Suprapubic skin (tissue), 4 donors: ENCODE measurements at regions not wholly inside any gene's neighbourhood (a gene's known extent, or its start where the extent isn't known, plus 50 kb on each side); places are given as distances from the start of the nearest gene placed in this dataset.

Experiments used
- DNase-seq, 2 donors: peaks; one replicate each; pipeline ENCODE4 v3.0.0-alpha.2; 2019; ENCODE audit warnings: low spot score in 2 of 2
- H3K27ac ChIP-seq: fragments of 200-600 bp; sonication (generic); one replicate; pipeline ENCODE4 v1.5.1; 2019
- H3K27me3 ChIP-seq: fragments of 200-600 bp; sonication (generic); one replicate; pipeline ENCODE4 v1.5.1; 2019
- H3K36me3 ChIP-seq: fragments of 200-600 bp; sonication (generic); one replicate; pipeline ENCODE4 v1.5.1; 2019
- H3K4me1 ChIP-seq: fragments of 200-600 bp; sonication (generic); one replicate; pipeline ENCODE4 v1.5.1; 2019
- H3K4me3 ChIP-seq: fragments of 200-600 bp; sonication (generic); one replicate; pipeline ENCODE4 v1.5.1; 2019; ENCODE audit warnings: mild to moderate bottlenecking
- H3K9me3 ChIP-seq: fragments of 200-600 bp; sonication (generic); one replicate; pipeline ENCODE4 v1.5.1; 2019
- CTCF ChIP-seq, 2 donors: fragments of 200-600 bp in 1 of 2; fragments of 450-650 bp in 1 of 2; sonication (generic) in 1 of 2; IDR thresholded peaks; one replicate each; pipeline ENCODE4 v1.5.1; 2016 to 2019; ENCODE audit warnings: antibody characterized with exemption in 2 of 2, mild to moderate bottlenecking in 1 of 2, moderate library complexity in 1 of 2
- EP300 ChIP-seq: sonication (generic); formaldehyde crosslinking; IDR thresholded peaks from one replicate; pipeline ENCODE4 v1.6.1; 2017; ENCODE audit warnings: antibody characterized with exemption
- POLR2A ChIP-seq, 2 donors: fragments of 450-650 bp; IDR thresholded peaks; one replicate each; pipeline ENCODE4 v1.6.1; 2017; ENCODE audit warnings: antibody characterized with exemption in 2 of 2, mild to moderate bottlenecking in 2 of 2, moderate library complexity in 2 of 2
- POLR2AphosphoS5 ChIP-seq, 3 donors: sonication (generic); formaldehyde crosslinking; IDR thresholded peaks; one replicate each; pipeline ENCODE4 v1.6.1; 2017; ENCODE audit warnings: antibody characterized with exemption in 3 of 3
- WGBS: methylation state at CpG from one replicate; pipeline ENCODE4 v1.1.5; 2018; 5-methylcytosine and 5-hydroxymethylcytosine counted together

DNA sequence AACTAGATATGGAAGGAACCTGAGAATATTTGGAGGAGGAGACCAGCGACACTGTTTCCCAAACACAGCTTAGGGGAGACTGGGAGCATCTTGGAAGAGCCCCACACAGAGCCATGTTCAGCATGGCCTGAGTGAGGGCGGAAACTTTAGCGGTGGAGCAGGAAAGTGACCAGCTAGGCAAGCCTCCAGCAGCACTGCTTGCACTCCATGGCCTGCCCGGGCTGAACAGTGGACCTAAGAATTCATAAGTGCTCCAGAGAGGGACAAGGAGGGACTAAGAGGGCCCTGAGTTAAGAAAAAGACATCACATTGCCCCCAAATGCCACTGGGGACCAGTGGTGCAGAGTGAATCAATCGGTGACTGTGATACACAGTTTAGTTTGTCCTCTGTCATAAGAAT lies 566.4 kb downstream of the TNS1 start:
- no peaks in the 10 kb centered on the region for H3K27me3 ChIP-seq
- H3K36me3 ChIP-seq, result no peaks in the 10 kb centered on the region
- TF ChIP-seq CTCF (IDR thresholded peaks at IDR 0.05), result no peak
- no peak for TF ChIP-seq EP300
- no peak for TF ChIP-seq POLR2AphosphoS5 (IDR thresholded peaks at IDR 0.05)
- no peak for TF ChIP-seq POLR2A (IDR thresholded peaks at IDR 0.05)
- H3K9me3 ChIP-seq, result no peaks in the 10 kb centered on the region
- DNase-seq, result no peak
- peaks cover 52% of the 10 kb centered on the region for H3K4me1 ChIP-seq
- 74% methylated on average over 5 of the region's 5 CpGs for WGBS
- no peak overlapping the region for H3K27ac ChIP-seq
- no peak overlapping the region for H3K4me3 ChIP-seq

DNA sequence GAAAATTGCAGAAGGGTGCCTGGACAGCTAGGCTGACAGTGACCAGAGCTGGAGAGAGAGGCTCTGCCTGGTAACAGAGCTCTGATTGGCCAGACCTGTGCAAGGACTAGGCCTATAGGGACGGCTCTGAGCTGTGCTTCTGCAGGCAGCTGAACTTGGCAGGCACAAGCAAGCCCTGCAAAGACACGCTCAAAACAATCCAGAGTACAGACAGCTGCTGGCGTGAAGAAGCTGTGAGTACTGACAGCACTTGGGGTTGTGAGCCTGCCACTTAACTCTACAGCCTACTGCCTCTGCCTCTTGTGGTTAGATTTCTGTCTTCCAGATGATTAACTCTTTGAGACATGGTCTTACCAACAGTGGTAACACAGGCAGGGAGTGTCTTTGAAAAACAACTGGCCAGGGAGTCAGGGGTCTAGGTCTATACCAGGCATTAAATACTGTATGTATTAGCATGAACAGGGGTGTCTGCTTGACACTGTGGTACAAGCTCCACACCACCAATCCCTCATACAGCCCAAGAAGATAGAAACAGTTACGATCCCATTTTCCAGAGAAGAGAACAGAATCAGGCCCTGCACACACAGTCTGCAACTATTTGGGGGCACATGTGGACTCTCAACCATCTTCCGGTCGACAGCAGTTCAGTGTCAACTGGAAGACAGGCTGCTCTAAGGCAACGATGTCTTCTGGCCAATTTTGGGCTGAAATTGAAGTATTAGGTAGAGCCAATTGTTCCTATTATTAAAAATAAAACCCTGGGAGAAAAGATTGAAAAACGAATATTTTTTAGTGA lies 568.4 kb downstream of the TNS1 start:
- peak overlapping the region; percentile 5 for H3K27ac ChIP-seq
- H3K9me3 ChIP-seq, result no peaks in the 10 kb centered on the region
- H3K36me3 ChIP-seq, result no peaks in the 10 kb centered on the region
- peak; percentile 87 to 89 for DNase-seq
- H3K27me3 ChIP-seq, result no peaks in the 10 kb centered on the region
- TF ChIP-seq CTCF (IDR thresholded peaks at IDR 0.05) (no peak), EP300 (no peak), POLR2A (IDR thresholded peaks at IDR 0.05) (no peak), POLR2AphosphoS5 (IDR thresholded peaks at IDR 0.05) (peak in 1 of 3 donors; percentile 14)
- H3K4me1 ChIP-seq, result peaks cover 52% of the 10 kb centered on the region
- no peak overlapping the region for H3K4me3 ChIP-seq
- 34% methylated on average over 8 of the region's 8 CpGs for WGBS

GRCh38 chr2:217433522-217433921 lies 569.3 kb downstream of the TNS1 start:
- Histone ChIP-seq H3K4me1 (peaks cover 52% of the 10 kb centered on the region), H3K36me3 (no peaks in the 10 kb centered on the region), H3K4me3 (no peak overlapping the region), H3K27ac (no peak overlapping the region), H3K9me3 (no peaks in the 10 kb centered on the region), H3K27me3 (no peaks in the 10 kb centered on the region)
- no peak for DNase-seq
- TF ChIP-seq CTCF (IDR thresholded peaks at IDR 0.05) (no peak), POLR2AphosphoS5 (IDR thresholded peaks at IDR 0.05) (no peak), EP300 (no peak)
- 64% methylated on average over 6 of the region's 6 CpGs for WGBS

DNA sequence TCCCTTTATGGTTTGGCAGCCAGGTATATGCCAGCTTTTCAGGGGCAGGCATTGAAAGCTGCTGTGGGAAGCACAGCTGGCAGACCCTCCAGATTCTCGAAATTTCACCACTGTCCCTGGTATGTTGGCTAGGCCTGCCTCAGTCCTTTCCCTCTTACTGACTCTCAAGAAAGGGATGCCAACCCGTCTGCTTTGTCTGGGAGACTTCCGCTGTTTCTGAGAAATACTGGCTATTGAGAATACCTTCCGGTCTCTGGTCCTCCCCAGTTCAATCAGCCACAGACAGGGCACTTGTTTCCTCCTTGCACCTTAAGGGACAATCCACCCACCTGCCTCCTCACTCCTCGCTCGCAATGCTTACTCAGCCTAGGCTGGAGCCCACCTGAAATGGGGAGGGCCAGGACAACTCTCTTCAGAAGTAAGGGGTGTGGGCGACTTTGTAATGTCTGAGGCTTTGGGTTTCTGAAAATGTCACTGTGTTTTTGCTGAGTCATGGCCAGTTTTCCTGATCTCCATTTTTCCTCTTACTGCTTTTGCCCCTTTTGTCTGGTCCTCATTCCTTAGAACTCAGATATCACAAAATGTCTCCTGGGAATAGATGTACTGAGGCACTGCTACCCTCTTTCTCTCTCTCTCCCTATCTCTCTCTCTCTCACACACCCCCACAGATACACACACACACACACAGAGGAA lies 571.1 kb downstream of the TNS1 start:
- Histone ChIP-seq H3K36me3 (no peaks in the 10 kb centered on the region), H3K9me3 (no peaks in the 10 kb centered on the region), H3K4me1 (peaks cover 41% of the 10 kb centered on the region), H3K27me3 (no peaks in the 10 kb centered on the region), H3K27ac (no peak overlapping the region), H3K4me3 (no peak overlapping the region)
- TF ChIP-seq EP300 (no peak), POLR2AphosphoS5 (IDR thresholded peaks at IDR 0.05) (no peak), POLR2A (IDR thresholded peaks at IDR 0.05) (no peak), CTCF (IDR thresholded peaks at IDR 0.05) (no peak)
- DNase-seq, result no peak
- 63% methylated on average over 7 of the region's 7 CpGs for WGBS

- no peak for TF ChIP-seq CTCF (IDR thresholded peaks at IDR 0.05)
- no peak overlapping the region for H3K27ac ChIP-seq
- no peaks in the 10 kb centered on the region for H3K27me3 ChIP-seq
- peaks cover 35% of the 10 kb centered on the region for H3K4me1 ChIP-seq
- H3K4me3 ChIP-seq, result no peak overlapping the region
- DNase-seq, result no peak
- H3K9me3 ChIP-seq, result no peaks in the 10 kb centered on the region
- no peaks in the 10 kb centered on the region for H3K36me3 ChIP-seq
- WGBS, result 68% methylated on average over 3 of the region's 3 CpGs
Measured at GRCh38 chr2:217430916-217431576, 571.2 kb upstream of the TNP1 start.
